ENCODE measurements at regions not wholly inside any gene's neighbourhood (a gene's known extent, or its start where the extent isn't known, plus 50 kb on each side); places are given as distances from the start of the nearest gene placed in this dataset.

- no peak for TF ChIP-seq EZH2phosphoT487 (IDR thresholded peaks at IDR 0.05; ENCODE audit: low read depth)
- TF ChIP-seq, protein P1, sequence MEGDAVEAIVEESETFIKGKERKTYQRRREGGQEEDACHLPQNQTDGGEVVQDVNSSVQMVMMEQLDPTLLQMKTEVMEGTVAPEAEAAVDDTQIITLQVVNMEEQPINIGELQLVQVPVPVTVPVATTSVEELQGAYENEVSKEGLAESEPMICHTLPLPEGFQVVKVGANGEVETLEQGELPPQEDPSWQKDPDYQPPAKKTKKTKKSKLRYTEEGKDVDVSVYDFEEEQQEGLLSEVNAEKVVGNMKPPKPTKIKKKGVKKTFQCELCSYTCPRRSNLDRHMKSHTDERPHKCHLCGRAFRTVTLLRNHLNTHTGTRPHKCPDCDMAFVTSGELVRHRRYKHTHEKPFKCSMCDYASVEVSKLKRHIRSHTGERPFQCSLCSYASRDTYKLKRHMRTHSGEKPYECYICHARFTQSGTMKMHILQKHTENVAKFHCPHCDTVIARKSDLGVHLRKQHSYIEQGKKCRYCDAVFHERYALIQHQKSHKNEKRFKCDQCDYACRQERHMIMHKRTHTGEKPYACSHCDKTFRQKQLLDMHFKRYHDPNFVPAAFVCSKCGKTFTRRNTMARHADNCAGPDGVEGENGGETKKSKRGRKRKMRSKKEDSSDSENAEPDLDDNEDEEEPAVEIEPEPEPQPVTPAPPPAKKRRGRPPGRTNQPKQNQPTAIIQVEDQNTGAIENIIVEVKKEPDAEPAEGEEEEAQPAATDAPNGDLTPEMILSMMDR (IDR thresholded peaks at IDR 0.05; ENCODE audit: low read depth, low read length) = no peak
Measured at GRCh38 chr1:55287723-55288122, 72.6 kb upstream of the USP24 start.

All from OCI-LY3 (cell line).